Common myeloid progenitor, CD34-positive (primary cell): ENCODE measurements at regions not wholly inside any gene's neighbourhood (a gene's known extent, or its start where the extent isn't known, plus 50 kb on each side); places are given as distances from the start of the nearest gene placed in this dataset.

Experiments
- CTCF ChIA-PET: fragments of 350-600 bp; sonication (Branson Sonifier 250); formaldehyde crosslinking; loops from one replicate; lab custom pipeline; 2021; ENCODE audit warnings: antibody characterized with exemption; lab: Charles Lee
- POLR2A ChIA-PET: fragments of 350-600 bp; sonication (Branson Sonifier 250); formaldehyde crosslinking; loops from one replicate; lab custom pipeline; 2021; ENCODE audit warnings: antibody characterized with exemption; lab: Charles Lee
- DNase-seq, 3 donors: peaks; one replicate each; pipeline versions ENCODE4 v3.0.0 to v3.0.0-alpha.2; 2013
- H3K27ac ChIP-seq, 2 experiments: 1 replicate in 1 of 2; 2 replicates in 1 of 2; pipeline ENCODE4 v1.7.0; 2013; ENCODE audit warnings: inconsistent platforms in 2 of 2, low read length in 2 of 2, mild to moderate bottlenecking in 2 of 2, low read depth in 1 of 2, moderate library complexity in 1 of 2; ENCODE audit not compliant: severe bottlenecking in 2 of 2, insufficient read depth in 1 of 2, poor library complexity in 1 of 2
- H3K27me3 ChIP-seq, 5 experiments: replicated peaks in 2 of 5; 1 replicate in 3 of 5; 2 replicates in 2 of 5; pipeline versions ENCODE4 v1.6.1 to v1.7.0; 2013; ENCODE audit warnings: low read length in 4 of 5, mild to moderate bottlenecking in 2 of 5, moderate library complexity in 2 of 5, inconsistent platforms in 1 of 5; ENCODE audit not compliant: insufficient read depth in 5 of 5, control insufficient read depth in 4 of 5
- H3K36me3 ChIP-seq, 4 experiments: 1 replicate in 2 of 4; 2 replicates in 2 of 4; pipeline versions ENCODE4 v1.6.1 to v1.7.0; 2013; ENCODE audit warnings: low read length in 3 of 4, control low read depth in 1 of 4, mild to moderate bottlenecking in 1 of 4; ENCODE audit not compliant: control insufficient read depth in 4 of 4, insufficient read depth in 4 of 4
- H3K4me1 ChIP-seq, 4 experiments: 1 replicate in 3 of 4; 2 replicates in 1 of 4; pipeline versions ENCODE4 v1.6.1 to v1.7.1; 2013; ENCODE audit warnings: low read length in 3 of 4, mild to moderate bottlenecking in 3 of 4, control low read depth in 1 of 4, inconsistent platforms in 1 of 4, moderate library complexity in 1 of 4; ENCODE audit not compliant: control insufficient read depth in 4 of 4, insufficient read depth in 4 of 4; ENCODE audit errors: control extremely low read depth in 1 of 4
- H3K4me3 ChIP-seq, 7 experiments: 1 replicate in 4 of 7; 2 replicates in 3 of 7; pipeline versions ENCODE4 v1.5.1 to v1.7.0; 2013; ENCODE audit warnings: mild to moderate bottlenecking in 7 of 7, low read length in 6 of 7, moderate library complexity in 6 of 7, inconsistent platforms in 2 of 7, low read depth in 2 of 7, control low read depth in 1 of 7; ENCODE audit not compliant: insufficient read depth in 4 of 7, control insufficient read depth in 1 of 7; ENCODE audit errors: extremely low read depth in 1 of 7
- H3K9me3 ChIP-seq, 5 experiments: 1 replicate in 4 of 5; 2 replicates in 1 of 5; pipeline versions ENCODE4 v1.6.1 to v1.7.1; 2013; ENCODE audit warnings: low read length in 4 of 5, mild to moderate bottlenecking in 2 of 5, inconsistent platforms in 1 of 5, low read depth in 1 of 5, moderate library complexity in 1 of 5; ENCODE audit not compliant: control insufficient read depth in 4 of 5, insufficient read depth in 2 of 5; ENCODE audit errors: control extremely low read depth in 1 of 5
- WGBS: methylation state at CpG from one replicate; pipeline ENCODE4 v1.1.5; 2013; ENCODE audit not compliant: insufficient coverage; 5-methylcytosine and 5-hydroxymethylcytosine counted together

DNA sequence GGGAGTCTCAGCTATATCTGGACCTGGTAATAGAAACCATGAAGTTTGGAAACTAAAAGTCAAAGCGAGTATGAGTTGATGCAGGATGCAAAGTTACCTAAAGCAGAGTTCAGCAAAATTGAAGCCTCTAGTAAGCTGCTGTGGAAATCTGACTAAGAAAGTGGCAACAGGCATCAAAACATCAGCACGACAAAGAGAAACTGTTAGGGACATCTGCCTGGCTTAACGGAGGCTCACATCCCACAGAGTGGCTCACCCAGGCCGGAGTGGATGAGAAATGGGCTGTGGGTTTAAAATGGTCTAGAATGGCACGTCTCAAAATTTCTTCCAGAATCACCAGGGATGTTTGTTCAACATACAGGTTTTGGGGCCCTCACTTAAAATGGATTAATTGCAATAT is 164.1 kb upstream of the NPY start:
- POLR2A ChIA-PET: interaction anchor here (0.6 kb wide), 1 partner anchor 16 kb away, joined by 4 read pairs; no protein-coding TSS in a partner anchor
- H3K9me3 ChIP-seq: peaks cover 0 to 1% (median 0%) of the 10 kb centered on the region in 5 experiments
- H3K36me3 ChIP-seq: no peaks in the 10 kb centered on the region
- H3K27ac ChIP-seq: no peak overlapping the region
- peaks cover 0 to 9% (median 4%) of the 10 kb centered on the region in 5 experiments for H3K27me3 ChIP-seq
- no peak overlapping the region for H3K4me3 ChIP-seq
- H3K4me1 ChIP-seq: no peaks in the 10 kb centered on the region
- 87% methylated on average over 5 of the region's 5 CpGs for WGBS
- no peak for DNase-seq
- CTCF ChIA-PET: no interaction called here

GRCh38 chr7:24123076-24123475 is 160.9 kb upstream of the NPY start:
- ChIA-PET CTCF (no interaction called here), POLR2A (interaction anchor here (0.5 kb wide), 1 partner anchor 27 kb away, joined by 4 read pairs; no protein-coding TSS in a partner anchor)
- H3K27me3 ChIP-seq: peaks cover 0 to 7% (median 0%) of the 10 kb centered on the region in 5 experiments
- H3K36me3 ChIP-seq: no peaks in the 10 kb centered on the region
- no peak overlapping the region for H3K27ac ChIP-seq
- no peak overlapping the region for H3K4me3 ChIP-seq
- H3K9me3 ChIP-seq: peaks cover 0 to 1% (median 0%) of the 10 kb centered on the region in 5 experiments
- no peaks in the 10 kb centered on the region for H3K4me1 ChIP-seq
- no peak for DNase-seq

GRCh38 chr7:24125765-24126164 is 158.2 kb upstream of the NPY start:
- Histone ChIP-seq H3K36me3 (no peaks in the 10 kb centered on the region), H3K27ac (no peak overlapping the region), H3K27me3 (peaks cover 0 to 7% (median 0%) of the 10 kb centered on the region in 5 experiments), H3K9me3 (peaks cover 0 to 1% (median 0%) of the 10 kb centered on the region in 5 experiments), H3K4me1 (no peaks in the 10 kb centered on the region), H3K4me3 (no peak overlapping the region)
- DNase-seq: no peak
- WGBS: no CpG with 5 or more reads among the region's 1 CpG
- POLR2A ChIA-PET: no interaction called here
- CTCF ChIA-PET: no interaction called here

DNA sequence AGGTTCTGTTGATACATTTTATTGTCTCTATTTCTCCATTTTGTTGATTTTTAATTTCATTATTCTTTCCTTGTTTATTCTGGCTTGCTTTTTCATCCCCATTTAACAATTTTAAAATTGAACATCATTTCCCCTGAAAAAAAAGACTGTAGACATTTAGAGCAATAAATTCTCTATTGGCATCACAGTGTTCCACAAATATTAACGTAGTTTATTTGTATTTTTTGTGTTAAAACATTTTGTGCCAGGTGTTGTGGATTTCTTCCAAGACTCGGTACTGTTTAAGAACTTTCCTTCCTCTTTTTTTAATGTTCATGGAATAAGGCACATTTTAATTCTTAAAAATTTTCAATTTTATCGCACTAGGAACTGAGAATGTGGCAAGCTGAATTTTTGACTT is 156.1 kb upstream of the NPY start:
- no peak overlapping the region for H3K4me3 ChIP-seq
- H3K9me3 ChIP-seq: no peaks in the 10 kb centered on the region
- CTCF ChIA-PET: no interaction called here
- peaks cover 0 to 2% (median 0%) of the 10 kb centered on the region in 5 experiments for H3K27me3 ChIP-seq
- no CpG with 5 or more reads among the region's 3 CpGs for WGBS
- H3K27ac ChIP-seq: no peak overlapping the region
- H3K4me1 ChIP-seq: no peaks in the 10 kb centered on the region
- DNase-seq: no peak
- POLR2A ChIA-PET: no interaction called here
- H3K36me3 ChIP-seq: no peaks in the 10 kb centered on the region

- Histone ChIP-seq H3K27ac (no peak overlapping the region), H3K27me3 (peaks cover 0 to 2% (median 0%) of the 10 kb centered on the region in 5 experiments), H3K36me3 (no peaks in the 10 kb centered on the region), H3K9me3 (no peaks in the 10 kb centered on the region), H3K4me1 (peaks cover 0 to 12% (median 6%) of the 10 kb centered on the region in 4 experiments), H3K4me3 (no peak overlapping the region)
- CTCF ChIA-PET: no interaction called here
- DNase-seq: no peak
- POLR2A ChIA-PET: no interaction called here
- 100% methylated on average over 3 of the region's 4 CpGs for WGBS
Measured at GRCh38 chr7:24129597-24129996, 154.4 kb upstream of the NPY start.

GRCh38 chr7:24130631-24131030 is 153.4 kb upstream of the NPY start:
- DNase-seq: no peak
- Histone ChIP-seq H3K9me3 (no peaks in the 10 kb centered on the region), H3K27me3 (peaks cover 0 to 2% (median 0%) of the 10 kb centered on the region in 5 experiments), H3K27ac (no peak overlapping the region), H3K4me3 (no peak overlapping the region), H3K4me1 (peaks cover 2 to 23% (median 11%) of the 10 kb centered on the region in 4 experiments), H3K36me3 (no peaks in the 10 kb centered on the region)
- POLR2A ChIA-PET: no interaction called here
- CTCF ChIA-PET: no interaction called here

GRCh38 chr7:24133691-24134090 is 150.3 kb upstream of the NPY start:
- CTCF ChIA-PET: no interaction called here
- H3K36me3 ChIP-seq: no peaks in the 10 kb centered on the region
- H3K4me1 ChIP-seq: peaks cover 7 to 31% (median 14%) of the 10 kb centered on the region in 4 experiments
- H3K27me3 ChIP-seq: peaks cover 0 to 10% (median 0%) of the 10 kb centered on the region in 5 experiments
- no peak overlapping the region for H3K27ac ChIP-seq
- no peak overlapping the region for H3K4me3 ChIP-seq
- POLR2A ChIA-PET: no interaction called here
- H3K9me3 ChIP-seq: no peaks in the 10 kb centered on the region
- peak; percentile 7 to 56 (median 52) for DNase-seq
- WGBS: 15% methylated on average over 4 of the region's 4 CpGs
